Lung (tissue), 11 donors: ENCODE measurements at regions not wholly inside any gene's neighbourhood (a gene's known extent, or its start where the extent isn't known, plus 50 kb on each side); places are given as distances from the start of the nearest gene placed in this dataset.

Experiments
- ATAC-seq: fragments of 200-7000 bp; cut with Tn5 transposase; one replicate; pipeline ENCODE4 v1.9.1; 2020; ENCODE audit warnings: moderate number of reproducible peaks; ENCODE audit not compliant: insufficient read depth, low FRiP score
- DNase-seq, 3 donors: peaks; one replicate each; pipeline ENCODE4 v3.0.0-alpha.2; 2013 to 2017
- H3K27ac ChIP-seq, 2 donors: one replicate each; pipeline ENCODE4 v1.5.1; 2013; ENCODE audit warnings: mild to moderate bottlenecking in 2 of 2, moderate library complexity in 2 of 2, control low read depth in 1 of 2, inconsistent platforms in 1 of 2, low read depth in 1 of 2, low read length in 1 of 2
- H3K27me3 ChIP-seq, 3 donors: one replicate each; pipeline ENCODE4 v1.5.1; 2013; ENCODE audit warnings: low read length in 2 of 3; ENCODE audit not compliant: control insufficient read depth in 3 of 3, insufficient read depth in 3 of 3
- H3K36me3 ChIP-seq, 4 donors: one replicate each; pipeline ENCODE4 v1.5.1; 2013; ENCODE audit warnings: low read length in 4 of 4, mild to moderate bottlenecking in 1 of 4, moderate library complexity in 1 of 4; ENCODE audit not compliant: control insufficient read depth in 4 of 4, insufficient read depth in 4 of 4
- H3K4me1 ChIP-seq, 5 donors: one replicate each; pipeline ENCODE4 v1.5.1; 2013; ENCODE audit warnings: low read length in 5 of 5, mild to moderate bottlenecking in 2 of 5, moderate library complexity in 1 of 5; ENCODE audit not compliant: control insufficient read depth in 5 of 5, insufficient read depth in 5 of 5
- H3K4me3 ChIP-seq: one replicate; pipeline ENCODE4 v1.5.1; 2013; ENCODE audit warnings: mild to moderate bottlenecking, control low read depth, moderate library complexity
- H3K9ac ChIP-seq, 2 donors: one replicate each; pipeline ENCODE4 v1.5.1; 2013; ENCODE audit warnings: low read length in 2 of 2, control low read depth in 1 of 2; ENCODE audit not compliant: insufficient read depth in 1 of 2
- H3K9me3 ChIP-seq, 4 donors: one replicate each; pipeline ENCODE4 v1.5.1; 2013; ENCODE audit warnings: low read length in 3 of 4, mild to moderate bottlenecking in 1 of 4, moderate library complexity in 1 of 4; ENCODE audit not compliant: control insufficient read depth in 4 of 4, insufficient read depth in 3 of 4
- CTCF ChIP-seq: IDR thresholded peaks from 2 replicates; pipeline ENCODE4 v1.5.1; 2012; ENCODE audit warnings: mild to moderate bottlenecking; ENCODE audit errors: control extremely low read depth, extremely low read depth
- WGBS, 2 donors: extraction: QIAGEN DNeasy Blood & Tissue Kit; methylation state at CpG; one replicate each; pipeline ENCODE4 v1.1.7; 2013; 5-methylcytosine and 5-hydroxymethylcytosine counted together
- donor health status: control.
- donor health status: control.
- donor health status: Bipolar disorder and iron deficiency.
- donor health status: healthy.
- donor health status: DM: yes; HTN: yes; CAD: no.

GRCh38 chr13:80718970-80719369, 378.0 kb upstream of the SPRY2 start:
- no peaks in the 10 kb centered on the region for H3K27me3 ChIP-seq
- peaks cover 0 to 9% (median 7%) of the 10 kb centered on the region in 5 donors for H3K4me1 ChIP-seq
- H3K9me3 ChIP-seq: no peaks in the 10 kb centered on the region
- H3K9ac ChIP-seq: no peak overlapping the region
- H3K36me3 ChIP-seq: no peaks in the 10 kb centered on the region
- DNase-seq: no peak
- no peak overlapping the region for H3K4me3 ChIP-seq
- no peak overlapping the region for H3K27ac ChIP-seq
- no peak for ATAC-seq
- WGBS, 2 donors: 97% methylated on average over 1 of the region's 1 CpG
- TF ChIP-seq CTCF: no peak

- Histone ChIP-seq H3K4me1 (peaks cover 0 to 9% (median 7%) of the 10 kb centered on the region in 5 donors), H3K36me3 (no peaks in the 10 kb centered on the region), H3K9me3 (peaks cover 0 to 3% (median 0%) of the 10 kb centered on the region in 4 donors), H3K27ac (no peak overlapping the region), H3K27me3 (no peaks in the 10 kb centered on the region), H3K9ac (no peak overlapping the region), H3K4me3 (no peak overlapping the region)
- no peak for ATAC-seq
- 93 to 96% methylated on average over 4 of the region's 4 CpGs for WGBS, 2 donors
- TF ChIP-seq CTCF: no peak
- peak in 2 of 3 donors; percentile 38 for DNase-seq
These were observed 376.9 kb upstream of the SPRY2 start for GRCh38 chr13:80717776-80718175.

- Histone ChIP-seq H3K4me3 (no peak overlapping the region), H3K36me3 (no peaks in the 10 kb centered on the region), H3K27ac (peak overlapping the region in 1 of 2 donors; percentile 2), H3K9me3 (peaks cover 0 to 5% (median 0%) of the 10 kb centered on the region in 4 donors), H3K4me1 (peaks cover 0 to 9% (median 7%) of the 10 kb centered on the region in 5 donors), H3K9ac (no peak overlapping the region), H3K27me3 (no peaks in the 10 kb centered on the region)
- DNase-seq: peak; percentile 62 to 79 (median 78)
- no peak for ATAC-seq
- 5 to 22% methylated on average over 5 of the region's 5 CpGs for WGBS, 2 donors
- TF ChIP-seq CTCF: no peak
These were observed 375.7 kb upstream of the SPRY2 start for GRCh38 chr13:80716610-80717081.

- Histone ChIP-seq H3K4me3 (no peak overlapping the region), H3K27me3 (no peaks in the 10 kb centered on the region), H3K36me3 (no peaks in the 10 kb centered on the region), H3K9ac (no peak overlapping the region), H3K4me1 (peaks cover 0 to 10% (median 8%) of the 10 kb centered on the region in 5 donors), H3K27ac (no peak overlapping the region), H3K9me3 (peaks cover 0 to 5% (median 0%) of the 10 kb centered on the region in 4 donors)
- DNase-seq (no peak), ATAC-seq (no peak)
- WGBS, 2 donors: 81 to 87% methylated on average over 2 of the region's 2 CpGs
- TF ChIP-seq CTCF: no peak
These were observed 371.1 kb upstream of the SPRY2 start for GRCh38 chr13:80712026-80712425.
